SK-N-SH treated with all-trans-retinoic acid at 6 μM for 48 hours (cell line): ENCODE measurements at regions not wholly inside any gene's neighbourhood (a gene's known extent, or its start where the extent isn't known, plus 50 kb on each side); places are given as distances from the start of the nearest gene placed in this dataset.

Experiments
- ATAC-seq: fragments of 200-7000 bp; cut with Tn5 transposase; 3 replicates; pipeline ENCODE4 v1.9.1; 2020; ENCODE audit warnings: mild to moderate bottlenecking, moderate library complexity
- ARNTL ChIP-seq: fragments of 450-650 bp; formaldehyde crosslinking; IDR thresholded peaks from 2 replicates; pipeline ENCODE4 v1.5.0; 2020; ENCODE audit warnings: low read depth, mild to moderate bottlenecking, moderate library complexity, borderline replicate concordance
- BACH2 ChIP-seq: fragments of 250-450 bp; sonication (Bioruptor Pico); IDR thresholded peaks from 2 replicates; pipeline ENCODE4 v1.9.0; 2021; ENCODE audit warnings: mild to moderate bottlenecking, borderline replicate concordance
- CREB5 ChIP-seq: fragments of 250-450 bp; sonication (Bioruptor Pico); IDR thresholded peaks from 2 replicates; pipeline ENCODE4 v1.5.1; 2020; ENCODE audit warnings: low read depth, mild to moderate bottlenecking, moderate library complexity
- CSDC2 ChIP-seq: fragments of 250-450 bp; sonication (Bioruptor Pico); IDR thresholded peaks from 2 replicates; pipeline ENCODE4 v1.5.0; 2020; ENCODE audit warnings: mild to moderate bottlenecking, moderate library complexity
- CSRNP3 ChIP-seq: fragments of 250-450 bp; sonication (Bioruptor Pico); IDR thresholded peaks from 2 replicates; pipeline ENCODE4 v1.5.1; 2021; ENCODE audit warnings: mild to moderate bottlenecking, moderate library complexity
- ESRRG ChIP-seq: fragments of 250-450 bp; sonication (Bioruptor Pico); IDR thresholded peaks from 2 replicates; pipeline ENCODE4 v1.6.1; 2021; ENCODE audit warnings: mild to moderate bottlenecking
- GLIS3 ChIP-seq: fragments of 250-450 bp; sonication (Bioruptor Pico); IDR thresholded peaks from 2 replicates; pipeline ENCODE4 v1.5.0; 2020; ENCODE audit warnings: mild to moderate bottlenecking, moderate library complexity
- ISL1 ChIP-seq: fragments of 250-450 bp; sonication (Bioruptor Pico); IDR thresholded peaks from 2 replicates; pipeline ENCODE4 v2.1.2; 2022; ENCODE audit warnings: mild to moderate bottlenecking, moderate library complexity
- OSR1 ChIP-seq: fragments of 250-450 bp; sonication (Bioruptor Pico); IDR thresholded peaks from 2 replicates; pipeline ENCODE4 v1.8.0; 2022; ENCODE audit warnings: moderate library complexity, mild to moderate bottlenecking, inconsistent platforms
- PATZ1 ChIP-seq: fragments of 250-450 bp; sonication (Bioruptor Pico); IDR thresholded peaks from 2 replicates; pipeline ENCODE4 v1.8.0; 2020; ENCODE audit warnings: mild to moderate bottlenecking, moderate library complexity, borderline replicate concordance
- POU6F1 ChIP-seq: fragments of 250-450 bp; sonication (Bioruptor Pico); IDR thresholded peaks from 2 replicates; pipeline ENCODE4 v1.8.0; 2021; ENCODE audit warnings: low read depth, mild to moderate bottlenecking, moderate library complexity, borderline replicate concordance
- PPARA ChIP-seq: fragments of 250-450 bp; sonication (Bioruptor Pico); IDR thresholded peaks from 2 replicates; pipeline ENCODE4 v1.5.0; 2020; ENCODE audit warnings: mild to moderate bottlenecking, borderline replicate concordance
- RARB ChIP-seq: fragments of 250-450 bp; sonication (Bioruptor Pico); IDR thresholded peaks from 2 replicates; pipeline ENCODE4 v1.8.0; 2021; ENCODE audit warnings: mild to moderate bottlenecking, moderate library complexity
- SNAI2 ChIP-seq: fragments of 250-450 bp; sonication (Bioruptor Pico); IDR thresholded peaks from 2 replicates; pipeline ENCODE4 v1.5.0; 2020; ENCODE audit warnings: mild to moderate bottlenecking, moderate library complexity
- TCF4 ChIP-seq: fragments of 250-450 bp; sonication (Bioruptor Pico); IDR thresholded peaks from 2 replicates; pipeline ENCODE4 v1.8.0; 2021; ENCODE audit warnings: mild to moderate bottlenecking, moderate library complexity, borderline replicate concordance
- TOX ChIP-seq: fragments of 250-450 bp; sonication (Bioruptor Pico); IDR thresholded peaks from 2 replicates; pipeline ENCODE4 v1.8.0; 2021; ENCODE audit warnings: mild to moderate bottlenecking, moderate library complexity, borderline replicate concordance
- TSHZ2 ChIP-seq: fragments of 250-450 bp; sonication (Bioruptor Pico); IDR thresholded peaks from 2 replicates; pipeline ENCODE4 v1.5.0; 2020; ENCODE audit warnings: mild to moderate bottlenecking, moderate library complexity
- ZC3H10 ChIP-seq: fragments of 250-450 bp; sonication (Bioruptor Pico); IDR thresholded peaks from 2 replicates; pipeline ENCODE4 v1.5.1; 2021; ENCODE audit warnings: mild to moderate bottlenecking, moderate library complexity
- ZFP3 ChIP-seq: fragments of 250-450 bp; sonication (Bioruptor Pico); IDR thresholded peaks from 2 replicates; pipeline ENCODE4 v1.5.0; 2020; ENCODE audit warnings: mild to moderate bottlenecking, moderate library complexity
- ZFP30 ChIP-seq: fragments of 450-650 bp; formaldehyde crosslinking; IDR thresholded peaks from 2 replicates; pipeline ENCODE4 v1.5.0; 2022; ENCODE audit warnings: mild to moderate bottlenecking, moderate library complexity
- ZNF565 ChIP-seq: fragments of 450-650 bp; formaldehyde crosslinking; conservative IDR thresholded peaks from 2 replicates; pipeline ENCODE4 v1.5.0; 2020; ENCODE audit warnings: low read depth, mild to moderate bottlenecking, moderate library complexity
- ZNF70 ChIP-seq: fragments of 450-650 bp; formaldehyde crosslinking; IDR thresholded peaks from 2 replicates; pipeline ENCODE4 v1.5.0; 2020; ENCODE audit warnings: mild to moderate bottlenecking, moderate library complexity
- ZNF8 ChIP-seq: fragments of 450-650 bp; formaldehyde crosslinking; IDR thresholded peaks from 2 replicates; pipeline ENCODE4 v1.5.0; 2020; ENCODE audit warnings: mild to moderate bottlenecking, moderate library complexity

GRCh38 chr6:149132336-149132735 is 185.2 kb upstream of the TAB2 start:
- TF ChIP-seq ZFP30 (CRISPR knock-in tag) (no peak), ZNF8 (CRISPR knock-in tag) (no peak), POU6F1 (CRISPR knock-in tag) (no peak), OSR1 (CRISPR knock-in tag) (no peak), PPARA (CRISPR knock-in tag) (no peak), TSHZ2 (CRISPR knock-in tag) (no peak), ZNF70 (no peak), BACH2 (CRISPR knock-in tag) (no peak), TOX (CRISPR knock-in tag) (no peak), ZFP3 (CRISPR knock-in tag) (no peak), PATZ1 (CRISPR knock-in tag) (no peak), CSDC2 (CRISPR knock-in tag) (no peak), GLIS3 (CRISPR knock-in tag) (no peak)
- ATAC-seq, result no peak

GRCh38 chr6:149134511-149134933 is 183.0 kb upstream of the TAB2 start:
- TF ChIP-seq ESRRG (CRISPR knock-in tag) (no peak), TCF4 (peak; percentile 84), TOX (CRISPR knock-in tag) (no peak), ZNF565 (CRISPR knock-in tag) (no peak), ZNF70 (no peak), CSRNP3 (no peak), CREB5 (CRISPR knock-in tag) (no peak), ZC3H10 (CRISPR knock-in tag) (no peak), POU6F1 (CRISPR knock-in tag) (no peak), PPARA (CRISPR knock-in tag) (no peak), GLIS3 (CRISPR knock-in tag) (no peak), ZNF8 (CRISPR knock-in tag) (no peak), ZFP3 (CRISPR knock-in tag) (no peak), ISL1 (CRISPR knock-in tag) (peak; percentile 40; the same call in 1 of the 2 replicates), CSDC2 (CRISPR knock-in tag) (no peak), BACH2 (CRISPR knock-in tag) (no peak), SNAI2 (CRISPR knock-in tag) (no peak), PATZ1 (CRISPR knock-in tag) (no peak), ZFP30 (CRISPR knock-in tag) (peak; percentile 54; the same call in 1 of the 2 replicates), OSR1 (CRISPR knock-in tag) (no peak), TSHZ2 (CRISPR knock-in tag) (no peak), RARB (CRISPR knock-in tag) (no peak), ARNTL (CRISPR knock-in tag) (no peak)
- TF ChIP-seq, all 23 proteins: peak for 3

More at GRCh38 chr6:149134511-149134933, 183.0 kb upstream of the TAB2 start:
- ATAC-seq, result peak; percentile 80
